AG10803 (cell line): ENCODE measurements at regions not wholly inside any gene's neighbourhood (a gene's known extent, or its start where the extent isn't known, plus 50 kb on each side); places are given as distances from the start of the nearest gene placed in this dataset.

ENCODE experiments used
- DNase-seq: peaks from one replicate; pipeline ENCODE4 v3.0.0; 2010; ENCODE audit warnings: low read depth
- H3K4me3 ChIP-seq: 2 replicates; pipeline ENCODE4 v1.5.1; 2011; ENCODE audit warnings: mild to moderate bottlenecking, low read length, control low read depth
- CTCF ChIP-seq: conservative IDR thresholded peaks from 2 replicates; pipeline ENCODE4 v1.5.1; 2011; ENCODE audit warnings: mild to moderate bottlenecking, low read length, control low read depth, inconsistent platforms

- TF ChIP-seq CTCF = no peak
- no peak overlapping the region for H3K4me3 ChIP-seq
- no peak for DNase-seq
These were observed 58.3 kb upstream of the GALNT2 start for GRCh38 chr1:230008721-230009120.

GRCh38 chr1:230009611-230010313, 57.3 kb upstream of the GALNT2 start:
- H3K4me3 ChIP-seq = no peak overlapping the region
- TF ChIP-seq CTCF = no peak
- no peak for DNase-seq

GRCh38 chr1:230010603-230011332, 56.3 kb upstream of the GALNT2 start:
- no peak overlapping the region for H3K4me3 ChIP-seq
- no peak for DNase-seq
- no peak for TF ChIP-seq CTCF

GRCh38 chr1:230011333-230012092, 55.5 kb upstream of the GALNT2 start:
- no peak for DNase-seq

GRCh38 chr1:230012093-230012393, 55.0 kb upstream of the GALNT2 start:
- no peak for DNase-seq
- no peak overlapping the region for H3K4me3 ChIP-seq
- TF ChIP-seq CTCF = no peak

More at GRCh38 chr1:230011333-230012092, 55.5 kb upstream of the GALNT2 start:
- TF ChIP-seq CTCF = no peak
- no peak overlapping the region for H3K4me3 ChIP-seq

- no peak for TF ChIP-seq CTCF
- DNase-seq = no peak
- H3K4me3 ChIP-seq = no peak overlapping the region
These were observed 54.3 kb upstream of the GALNT2 start for GRCh38 chr1:230012741-230013140.
